D721Med (cell line): ENCODE measurements at regions not wholly inside any gene's neighbourhood (a gene's known extent, or its start where the extent isn't known, plus 50 kb on each side); places are given as distances from the start of the nearest gene placed in this dataset.

ENCODE experiments used
- DNase-seq: peaks from one replicate; pipeline ENCODE4 v3.0.0; 2011; ENCODE audit warnings: low spot score; ENCODE audit not compliant: insufficient read length
- FAIRE-seq: peaks from 2 replicates; lab custom pipeline; 2011; peaks lifted over from hg19 to GRCh38; lab: Jason Lieb, UNC
- TF ChIP-seq, protein P1 (sequence below): IDR thresholded peaks from 2 replicates; pipeline ENCODE4 v1.5.1; 2012; ENCODE audit warnings: mild to moderate bottlenecking, control low read depth; ENCODE audit not compliant: insufficient read depth; ENCODE audit errors: missing control alignments

DNA sequence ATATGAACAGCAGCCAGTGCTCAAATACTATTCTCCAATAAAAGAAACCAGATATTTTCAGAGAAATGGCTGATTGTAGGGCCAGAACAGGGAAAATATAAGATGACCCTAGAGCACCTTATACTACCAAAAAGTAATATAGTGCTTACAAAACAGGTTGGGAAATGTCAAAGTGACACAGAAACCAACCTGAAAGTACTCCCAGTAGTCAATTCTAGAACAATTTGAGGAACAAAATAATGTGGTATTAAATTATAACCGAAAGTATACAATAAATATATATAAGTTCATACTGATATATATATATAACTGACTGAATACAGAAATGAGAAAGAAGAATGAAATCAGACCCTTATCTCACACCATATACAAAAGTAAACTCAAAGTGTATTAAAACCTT is 657.2 kb upstream of the PHF14 start:
- FAIRE-seq (no peak), DNase-seq (no peak)
- TF ChIP-seq, protein P1, sequence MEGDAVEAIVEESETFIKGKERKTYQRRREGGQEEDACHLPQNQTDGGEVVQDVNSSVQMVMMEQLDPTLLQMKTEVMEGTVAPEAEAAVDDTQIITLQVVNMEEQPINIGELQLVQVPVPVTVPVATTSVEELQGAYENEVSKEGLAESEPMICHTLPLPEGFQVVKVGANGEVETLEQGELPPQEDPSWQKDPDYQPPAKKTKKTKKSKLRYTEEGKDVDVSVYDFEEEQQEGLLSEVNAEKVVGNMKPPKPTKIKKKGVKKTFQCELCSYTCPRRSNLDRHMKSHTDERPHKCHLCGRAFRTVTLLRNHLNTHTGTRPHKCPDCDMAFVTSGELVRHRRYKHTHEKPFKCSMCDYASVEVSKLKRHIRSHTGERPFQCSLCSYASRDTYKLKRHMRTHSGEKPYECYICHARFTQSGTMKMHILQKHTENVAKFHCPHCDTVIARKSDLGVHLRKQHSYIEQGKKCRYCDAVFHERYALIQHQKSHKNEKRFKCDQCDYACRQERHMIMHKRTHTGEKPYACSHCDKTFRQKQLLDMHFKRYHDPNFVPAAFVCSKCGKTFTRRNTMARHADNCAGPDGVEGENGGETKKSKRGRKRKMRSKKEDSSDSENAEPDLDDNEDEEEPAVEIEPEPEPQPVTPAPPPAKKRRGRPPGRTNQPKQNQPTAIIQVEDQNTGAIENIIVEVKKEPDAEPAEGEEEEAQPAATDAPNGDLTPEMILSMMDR, result no peak

DNA sequence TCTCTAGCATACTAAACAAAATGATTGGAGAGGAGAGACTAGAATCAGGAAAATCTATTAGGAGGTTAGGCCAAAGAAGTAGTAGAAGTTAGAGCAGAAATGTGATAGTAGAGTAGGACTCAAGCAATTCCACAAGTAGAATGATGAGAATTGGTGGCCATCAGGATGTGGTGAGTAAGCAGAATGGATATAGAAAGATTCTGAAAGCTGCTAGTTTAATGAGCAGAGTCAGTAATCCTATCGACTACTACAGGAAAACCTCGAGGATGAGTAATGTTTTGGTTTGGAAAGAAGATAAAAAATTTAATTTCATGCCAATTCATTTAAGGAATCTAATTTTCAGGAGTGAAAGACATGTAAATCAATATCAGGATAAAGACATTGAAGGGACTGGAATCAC is 648.3 kb upstream of the PHF14 start:
- no peak for FAIRE-seq
- DNase-seq, result no peak
- TF ChIP-seq, protein P1, result no peak

DNA sequence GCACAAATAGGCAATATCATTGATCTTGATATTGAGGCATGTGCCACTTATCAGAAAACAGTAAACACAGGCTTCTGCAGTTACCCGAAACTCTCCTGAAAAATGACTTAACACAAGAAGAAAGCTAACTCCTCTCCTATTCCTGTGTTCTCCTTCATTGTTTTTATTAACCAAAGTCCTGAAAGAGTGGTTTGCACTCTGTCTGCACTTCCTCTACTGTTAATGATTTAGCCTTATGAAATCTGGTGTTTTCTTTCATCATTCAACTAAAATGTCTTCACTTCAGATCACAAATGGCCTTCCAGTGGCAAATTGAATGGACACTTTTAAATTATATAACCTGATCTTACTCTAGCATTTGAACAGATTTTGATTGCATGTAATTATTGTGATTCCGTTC is 630.6 kb upstream of the PHF14 start:
- DNase-seq, result no peak
- TF ChIP-seq, protein P1, result no peak
- no peak for FAIRE-seq

DNA sequence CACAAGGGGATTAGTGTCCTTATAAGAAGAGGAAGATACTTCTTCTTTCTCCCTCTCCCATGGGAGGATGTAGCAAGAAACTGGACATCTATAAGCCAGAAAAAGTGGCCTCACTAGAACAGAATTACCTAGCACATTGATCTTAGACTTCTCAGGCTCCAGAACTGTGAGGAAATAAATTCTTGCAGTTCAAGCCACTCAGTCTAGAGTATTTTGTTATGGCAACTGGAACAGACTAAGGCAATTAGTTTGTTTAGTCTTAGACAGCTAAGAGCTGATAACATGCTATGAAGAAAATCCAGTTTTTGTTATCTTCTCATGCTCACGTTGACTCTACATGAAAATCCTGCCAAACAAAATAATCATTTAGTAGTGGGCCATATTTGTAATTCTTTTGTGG is 627.6 kb upstream of the PHF14 start:
- FAIRE-seq, result no peak
- TF ChIP-seq, protein P1, result no peak
- DNase-seq, result no peak

DNA sequence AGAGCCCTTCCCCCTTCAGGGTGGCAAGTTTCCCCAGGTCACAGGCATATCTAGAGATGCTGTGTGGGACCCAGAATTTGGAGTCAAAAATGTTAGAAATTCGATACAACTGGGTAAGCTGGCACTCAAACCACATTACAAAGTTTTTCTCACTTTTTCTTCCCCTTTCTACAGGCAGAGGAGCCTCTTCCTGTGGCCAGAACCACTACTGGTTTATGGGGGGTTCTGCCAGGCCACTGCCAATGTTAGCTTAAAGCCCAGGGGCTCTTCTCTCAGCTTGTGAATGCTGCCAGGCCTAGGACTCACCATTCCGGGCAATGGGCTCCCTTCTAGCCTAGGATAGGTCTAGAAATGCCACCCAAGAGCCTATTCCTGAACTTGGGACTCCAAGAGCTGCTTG is 617.9 kb upstream of the PHF14 start:
- DNase-seq, result no peak

DNA sequence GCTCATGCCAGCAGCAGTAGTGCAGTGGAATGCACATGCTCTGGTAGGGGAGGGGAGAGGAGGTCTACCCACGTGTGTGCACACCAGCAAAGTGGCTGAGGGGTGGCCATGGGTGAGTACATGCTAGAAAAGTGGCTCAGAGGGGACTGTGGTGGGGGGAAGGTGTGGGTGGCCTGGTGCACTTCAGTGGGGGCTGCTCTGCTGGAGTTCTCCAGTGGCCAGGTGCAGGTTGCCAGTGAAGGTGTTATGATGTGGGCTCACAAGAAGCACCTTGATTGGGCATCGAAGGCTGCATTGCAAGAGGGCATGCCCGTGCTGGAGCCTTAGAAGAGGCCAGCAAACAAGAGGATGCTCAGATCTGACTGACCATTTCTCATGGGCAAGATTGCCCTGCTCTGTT is 613.6 kb upstream of the PHF14 start:
- FAIRE-seq, result no peak
- no peak for DNase-seq
- TF ChIP-seq, protein P1, result no peak

More for the DNA sequence above, 617.9 kb upstream of the PHF14 start:
- FAIRE-seq, result no peak
- TF ChIP-seq, protein P1, result no peak

DNA sequence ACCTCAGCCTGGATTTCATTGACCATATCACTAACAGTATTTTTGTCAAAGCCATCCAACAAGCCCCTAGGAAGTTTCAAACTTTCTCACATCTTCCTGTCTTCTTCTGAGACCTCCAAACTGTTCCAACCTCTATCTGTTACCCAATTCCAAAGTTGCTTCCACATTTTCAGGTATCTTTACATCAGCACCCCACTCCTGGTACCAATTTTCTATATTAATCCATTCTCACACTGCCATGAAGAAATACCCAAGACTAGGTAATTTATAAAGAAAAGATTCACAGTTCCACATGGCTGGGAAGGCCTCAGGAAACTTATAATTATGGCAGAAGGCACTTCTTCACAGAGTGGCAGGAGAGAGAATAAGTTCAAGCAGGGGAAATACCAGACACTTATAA is 571.9 kb upstream of the PHF14 start:
- no peak for FAIRE-seq
- TF ChIP-seq, protein P1, result no peak
- no peak for DNase-seq
